ENCODE measurements at regions not wholly inside any gene's neighbourhood (a gene's known extent, or its start where the extent isn't known, plus 50 kb on each side); places are given as distances from the start of the nearest gene placed in this dataset.
"Not testable (repeated sequence)": the region's sequence is repeated elsewhere in the genome, so short reads cannot be mapped to it uniquely, and the experiment has no call there.

- no peak overlapping the region for H3K9ac ChIP-seq (ENCODE audit: low read length)
- H3K9me3 ChIP-seq (ENCODE audit: low read length), result no peaks in the 10 kb centered on the region
- no peak overlapping the region for H3K27ac ChIP-seq (ENCODE audit: low read length)
- no peaks in the 10 kb centered on the region for H4K20me1 ChIP-seq (ENCODE audit: low read length)
- no peak overlapping the region for H2AFZ ChIP-seq (ENCODE audit: low read length)
- H3K4me2 ChIP-seq (ENCODE audit: low read length), result no peak overlapping the region
- POLR2A ChIA-PET (ENCODE audit: unreplicated experiment), result no interaction called here
- TF ChIP-seq EZH2 (IDR thresholded peaks at IDR 0.05; ENCODE audit: low read length, unreplicated experiment), result no peak
- no peak for TF ChIP-seq EZH2phosphoT487 (IDR thresholded peaks at IDR 0.05; ENCODE audit: borderline replicate concordance, low read length)
- TF ChIP-seq, protein P1, sequence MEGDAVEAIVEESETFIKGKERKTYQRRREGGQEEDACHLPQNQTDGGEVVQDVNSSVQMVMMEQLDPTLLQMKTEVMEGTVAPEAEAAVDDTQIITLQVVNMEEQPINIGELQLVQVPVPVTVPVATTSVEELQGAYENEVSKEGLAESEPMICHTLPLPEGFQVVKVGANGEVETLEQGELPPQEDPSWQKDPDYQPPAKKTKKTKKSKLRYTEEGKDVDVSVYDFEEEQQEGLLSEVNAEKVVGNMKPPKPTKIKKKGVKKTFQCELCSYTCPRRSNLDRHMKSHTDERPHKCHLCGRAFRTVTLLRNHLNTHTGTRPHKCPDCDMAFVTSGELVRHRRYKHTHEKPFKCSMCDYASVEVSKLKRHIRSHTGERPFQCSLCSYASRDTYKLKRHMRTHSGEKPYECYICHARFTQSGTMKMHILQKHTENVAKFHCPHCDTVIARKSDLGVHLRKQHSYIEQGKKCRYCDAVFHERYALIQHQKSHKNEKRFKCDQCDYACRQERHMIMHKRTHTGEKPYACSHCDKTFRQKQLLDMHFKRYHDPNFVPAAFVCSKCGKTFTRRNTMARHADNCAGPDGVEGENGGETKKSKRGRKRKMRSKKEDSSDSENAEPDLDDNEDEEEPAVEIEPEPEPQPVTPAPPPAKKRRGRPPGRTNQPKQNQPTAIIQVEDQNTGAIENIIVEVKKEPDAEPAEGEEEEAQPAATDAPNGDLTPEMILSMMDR (conservative IDR thresholded peaks at IDR 0.05; ENCODE audit: low read depth, low read length), result no peak
- CTCF ChIA-PET, result no interaction called here
- ATAC-seq (no peak), DNase-seq (no peak)
- BruUV-seq (replicated peaks), result no TSS peak
- H3K4me1 ChIP-seq (ENCODE audit: insufficient read depth, low read length), result no peaks in the 10 kb centered on the region
- H3K36me3 ChIP-seq (ENCODE audit: low read depth, low read length), result no peaks in the 10 kb centered on the region
- H3K27me3 ChIP-seq (ENCODE audit: low read length), result peaks cover 30% of the 10 kb centered on the region
- no peak overlapping the region for H3K4me3 ChIP-seq (ENCODE audit: low read length)
- no peaks in the 10 kb centered on the region for H3K79me2 ChIP-seq (ENCODE audit: low read length)
- no peaks in the 10 kb centered on the region for H3F3A ChIP-seq (ENCODE audit: low read length, unreplicated experiment)
- intact Hi-C loops (cut with micrococcal nuclease), result no loop called here
- no peaks in the 10 kb centered on the region for H3K9me2 ChIP-seq (replicated peaks; ENCODE audit: low read length)
Observed at GRCh38 chr17:20784100-20784665, 204.7 kb downstream of the CDRT15L2 start.

- no peak overlapping the region for H3K4me2 ChIP-seq (ENCODE audit: low read length)
- peaks cover 30% of the 10 kb centered on the region for H3K27me3 ChIP-seq (ENCODE audit: low read length)
- no peaks in the 10 kb centered on the region for H3F3A ChIP-seq (ENCODE audit: low read length, unreplicated experiment)
- H3K9ac ChIP-seq (ENCODE audit: low read length), result no peak overlapping the region
- H4K20me1 ChIP-seq (ENCODE audit: low read length), result no peaks in the 10 kb centered on the region
- BruUV-seq (replicated peaks), result no TSS peak
- intact Hi-C loops (cut with micrococcal nuclease), result no loop called here
- no peaks in the 10 kb centered on the region for H3K9me3 ChIP-seq (ENCODE audit: low read length)
- no peaks in the 10 kb centered on the region for H3K4me1 ChIP-seq (ENCODE audit: insufficient read depth, low read length)
- no peak overlapping the region for H3K27ac ChIP-seq (ENCODE audit: low read length)
- POLR2A ChIA-PET (ENCODE audit: unreplicated experiment), result no interaction called here
- H2AFZ ChIP-seq (ENCODE audit: low read length), result no peak overlapping the region
- no peaks in the 10 kb centered on the region for H3K9me2 ChIP-seq (replicated peaks; ENCODE audit: low read length)
- ATAC-seq (no peak), DNase-seq (no peak)
- CTCF ChIA-PET, result no interaction called here
- H3K79me2 ChIP-seq (ENCODE audit: low read length), result no peaks in the 10 kb centered on the region
- H3K4me3 ChIP-seq (ENCODE audit: low read length), result no peak overlapping the region
- no peaks in the 10 kb centered on the region for H3K36me3 ChIP-seq (ENCODE audit: low read depth, low read length)
- no peak for TF ChIP-seq EZH2 (IDR thresholded peaks at IDR 0.05; ENCODE audit: low read length, unreplicated experiment)
- no peak for TF ChIP-seq EZH2phosphoT487 (IDR thresholded peaks at IDR 0.05; ENCODE audit: borderline replicate concordance, low read length)
- TF ChIP-seq, protein P1 (conservative IDR thresholded peaks at IDR 0.05; ENCODE audit: low read depth, low read length), result no peak
Observed at GRCh38 chr17:20787281-20787680, 207.8 kb downstream of the CDRT15L2 start.

GRCh38 chr17:20791626-20792025 is 212.1 kb downstream of the CDRT15L2 start:
- TF ChIP-seq, protein P1 (conservative IDR thresholded peaks at IDR 0.05; ENCODE audit: low read depth, low read length), result no peak
- TF ChIP-seq EZH2 (IDR thresholded peaks at IDR 0.05; ENCODE audit: low read length, unreplicated experiment) (no peak), EZH2phosphoT487 (IDR thresholded peaks at IDR 0.05; ENCODE audit: borderline replicate concordance, low read length) (no peak)
- ATAC-seq (no peak), DNase-seq (no peak)
- POLR2A ChIA-PET (ENCODE audit: unreplicated experiment), result no interaction called here
- Histone ChIP-seq H2AFZ (ENCODE audit: low read length) (no peak overlapping the region), H3F3A (ENCODE audit: low read length, unreplicated experiment) (no peaks in the 10 kb centered on the region), H3K36me3 (ENCODE audit: low read depth, low read length) (no peaks in the 10 kb centered on the region), H3K9me2 (replicated peaks; ENCODE audit: low read length) (no peaks in the 10 kb centered on the region), H3K27ac (ENCODE audit: low read length) (no peak overlapping the region), H3K4me3 (ENCODE audit: low read length) (no peak overlapping the region), H3K9me3 (ENCODE audit: low read length) (no peaks in the 10 kb centered on the region), H3K4me2 (ENCODE audit: low read length) (no peak overlapping the region), H3K9ac (ENCODE audit: low read length) (no peak overlapping the region), H3K27me3 (ENCODE audit: low read length) (peaks cover 20% of the 10 kb centered on the region), H3K4me1 (ENCODE audit: insufficient read depth, low read length) (no peaks in the 10 kb centered on the region), H4K20me1 (ENCODE audit: low read length) (no peaks in the 10 kb centered on the region), H3K79me2 (ENCODE audit: low read length) (no peaks in the 10 kb centered on the region)
- intact Hi-C loops (cut with micrococcal nuclease), result no loop called here
- CTCF ChIA-PET, result no interaction called here
- BruUV-seq (replicated peaks), result no TSS peak

GRCh38 chr17:20794532-20794931 is 215.0 kb downstream of the CDRT15L2 start:
- H3K27me3 ChIP-seq (ENCODE audit: low read length); H3F3A ChIP-seq (ENCODE audit: low read length, unreplicated experiment); H4K20me1 ChIP-seq (ENCODE audit: low read length); ATAC-seq; intact Hi-C loops (cut with micrococcal nuclease); H3K4me1 ChIP-seq (ENCODE audit: insufficient read depth, low read length); H3K4me2 ChIP-seq (ENCODE audit: low read length); H3K36me3 ChIP-seq (ENCODE audit: low read depth, low read length); H3K27ac ChIP-seq (ENCODE audit: low read length); H2AFZ ChIP-seq (ENCODE audit: low read length); H3K9ac ChIP-seq (ENCODE audit: low read length); H3K9me2 ChIP-seq (replicated peaks; ENCODE audit: low read length); BruUV-seq (replicated peaks); CTCF ChIA-PET; POLR2A ChIA-PET (ENCODE audit: unreplicated experiment); H3K79me2 ChIP-seq (ENCODE audit: low read length); H3K4me3 ChIP-seq (ENCODE audit: low read length); H3K9me3 ChIP-seq (ENCODE audit: low read length); DNase-seq: not testable (repeated sequence)
